HL-60 (cell line): ENCODE measurements at regions not wholly inside any gene's neighbourhood (a gene's known extent, or its start where the extent isn't known, plus 50 kb on each side); places are given as distances from the start of the nearest gene placed in this dataset.

ENCODE experiments used
- POLR2AphosphoS5 ChIP-seq: IDR thresholded peaks from 2 replicates; pipeline ENCODE4 v1.6.1; 2012; ENCODE audit warnings: low read depth
- SPI1 ChIP-seq: IDR thresholded peaks from 2 replicates; pipeline ENCODE4 v1.6.1; 2012; ENCODE audit warnings: low read depth, mild to moderate bottlenecking, borderline replicate concordance
- TF ChIP-seq, protein P1 (sequence below): IDR thresholded peaks from one replicate; pipeline ENCODE4 v1.5.1; 2011; ENCODE audit warnings: low read length, control low read depth, inconsistent platforms; ENCODE audit not compliant: insufficient read depth
- TF ChIP-seq, protein P2 (sequence below): IDR thresholded peaks from 2 replicates; pipeline ENCODE4 v1.6.1; 2012; ENCODE audit warnings: low read depth; ENCODE audit not compliant: insufficient replicate concordance

DNA sequence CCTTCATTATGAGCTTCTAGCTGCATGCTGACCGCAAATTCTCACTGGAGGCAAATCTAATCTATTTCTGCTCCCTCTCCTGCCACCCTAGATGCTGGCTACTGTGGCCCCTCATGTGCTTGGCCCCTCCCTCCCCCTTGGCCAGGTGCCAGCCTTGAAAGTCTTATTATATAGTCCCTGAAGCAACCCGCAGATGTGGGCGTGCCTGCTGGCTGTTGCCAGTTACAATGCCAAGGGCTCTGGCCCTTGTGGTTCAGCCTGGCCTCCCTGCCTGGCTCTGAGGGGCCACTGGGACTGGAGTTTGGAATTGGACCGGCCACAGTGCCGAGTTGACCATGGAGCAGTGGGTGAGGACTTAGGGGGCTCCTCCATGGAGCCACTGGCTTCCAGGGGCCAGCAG lies 78.9 kb upstream of the ACTRT2 start:
- TF ChIP-seq, protein P1, sequence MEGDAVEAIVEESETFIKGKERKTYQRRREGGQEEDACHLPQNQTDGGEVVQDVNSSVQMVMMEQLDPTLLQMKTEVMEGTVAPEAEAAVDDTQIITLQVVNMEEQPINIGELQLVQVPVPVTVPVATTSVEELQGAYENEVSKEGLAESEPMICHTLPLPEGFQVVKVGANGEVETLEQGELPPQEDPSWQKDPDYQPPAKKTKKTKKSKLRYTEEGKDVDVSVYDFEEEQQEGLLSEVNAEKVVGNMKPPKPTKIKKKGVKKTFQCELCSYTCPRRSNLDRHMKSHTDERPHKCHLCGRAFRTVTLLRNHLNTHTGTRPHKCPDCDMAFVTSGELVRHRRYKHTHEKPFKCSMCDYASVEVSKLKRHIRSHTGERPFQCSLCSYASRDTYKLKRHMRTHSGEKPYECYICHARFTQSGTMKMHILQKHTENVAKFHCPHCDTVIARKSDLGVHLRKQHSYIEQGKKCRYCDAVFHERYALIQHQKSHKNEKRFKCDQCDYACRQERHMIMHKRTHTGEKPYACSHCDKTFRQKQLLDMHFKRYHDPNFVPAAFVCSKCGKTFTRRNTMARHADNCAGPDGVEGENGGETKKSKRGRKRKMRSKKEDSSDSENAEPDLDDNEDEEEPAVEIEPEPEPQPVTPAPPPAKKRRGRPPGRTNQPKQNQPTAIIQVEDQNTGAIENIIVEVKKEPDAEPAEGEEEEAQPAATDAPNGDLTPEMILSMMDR, result no peak
- TF ChIP-seq, protein P2, sequence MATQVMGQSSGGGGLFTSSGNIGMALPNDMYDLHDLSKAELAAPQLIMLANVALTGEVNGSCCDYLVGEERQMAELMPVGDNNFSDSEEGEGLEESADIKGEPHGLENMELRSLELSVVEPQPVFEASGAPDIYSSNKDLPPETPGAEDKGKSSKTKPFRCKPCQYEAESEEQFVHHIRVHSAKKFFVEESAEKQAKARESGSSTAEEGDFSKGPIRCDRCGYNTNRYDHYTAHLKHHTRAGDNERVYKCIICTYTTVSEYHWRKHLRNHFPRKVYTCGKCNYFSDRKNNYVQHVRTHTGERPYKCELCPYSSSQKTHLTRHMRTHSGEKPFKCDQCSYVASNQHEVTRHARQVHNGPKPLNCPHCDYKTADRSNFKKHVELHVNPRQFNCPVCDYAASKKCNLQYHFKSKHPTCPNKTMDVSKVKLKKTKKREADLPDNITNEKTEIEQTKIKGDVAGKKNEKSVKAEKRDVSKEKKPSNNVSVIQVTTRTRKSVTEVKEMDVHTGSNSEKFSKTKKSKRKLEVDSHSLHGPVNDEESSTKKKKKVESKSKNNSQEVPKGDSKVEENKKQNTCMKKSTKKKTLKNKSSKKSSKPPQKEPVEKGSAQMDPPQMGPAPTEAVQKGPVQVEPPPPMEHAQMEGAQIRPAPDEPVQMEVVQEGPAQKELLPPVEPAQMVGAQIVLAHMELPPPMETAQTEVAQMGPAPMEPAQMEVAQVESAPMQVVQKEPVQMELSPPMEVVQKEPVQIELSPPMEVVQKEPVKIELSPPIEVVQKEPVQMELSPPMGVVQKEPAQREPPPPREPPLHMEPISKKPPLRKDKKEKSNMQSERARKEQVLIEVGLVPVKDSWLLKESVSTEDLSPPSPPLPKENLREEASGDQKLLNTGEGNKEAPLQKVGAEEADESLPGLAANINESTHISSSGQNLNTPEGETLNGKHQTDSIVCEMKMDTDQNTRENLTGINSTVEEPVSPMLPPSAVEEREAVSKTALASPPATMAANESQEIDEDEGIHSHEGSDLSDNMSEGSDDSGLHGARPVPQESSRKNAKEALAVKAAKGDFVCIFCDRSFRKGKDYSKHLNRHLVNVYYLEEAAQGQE, result no peak
- TF ChIP-seq POLR2AphosphoS5 (no peak), SPI1 (no peak)
